Hematopoietic multipotent progenitor cell treated with erythropoietin and hydrocortisone succinate and interleukin-3 and kit ligand, for 6 days (in vitro differentiated cells): ENCODE measurements at regions not wholly inside any gene's neighbourhood (a gene's known extent, or its start where the extent isn't known, plus 50 kb on each side); places are given as distances from the start of the nearest gene placed in this dataset.

Experiments
- DNase-seq: peaks from one replicate; pipeline ENCODE4 v3.0.0-alpha.2; 2015

GRCh38 chr20:11190741-11191140 is 516.9 kb upstream of the JAG1 start:
- no peak for DNase-seq

GRCh38 chr20:11192106-11192505 is 518.3 kb upstream of the JAG1 start:
- DNase-seq = no peak

- DNase-seq = peak; percentile 15
Observed at GRCh38 chr20:11193241-11193640, 519.4 kb upstream of the JAG1 start.

- no peak for DNase-seq
Observed at GRCh38 chr20:11195169-11195568, 521.4 kb upstream of the JAG1 start.

- no peak for DNase-seq
Observed at GRCh38 chr20:11195899-11196558, 522.2 kb upstream of the JAG1 start.

GRCh38 chr20:11197851-11198250 is 524.1 kb upstream of the JAG1 start:
- no peak for DNase-seq

- DNase-seq = no peak
Observed at GRCh38 chr20:11200423-11200822, 526.6 kb upstream of the JAG1 start.

GRCh38 chr20:11204926-11205768 is 531.3 kb upstream of the JAG1 start:
- peak; percentile 86 for DNase-seq

GRCh38 chr20:11205769-11206362 is 532.1 kb upstream of the JAG1 start:
- no peak for DNase-seq

GRCh38 chr20:11207749-11208502 is 534.1 kb upstream of the JAG1 start:
- no peak for DNase-seq

- no peak for DNase-seq
Observed at GRCh38 chr20:11210611-11211010, 536.8 kb upstream of the JAG1 start.

GRCh38 chr20:11212272-11212671 is 538.5 kb upstream of the JAG1 start:
- DNase-seq = no peak

GRCh38 chr20:11212902-11213301 is 539.1 kb upstream of the JAG1 start:
- DNase-seq = no peak

GRCh38 chr20:11214256-11214840 is 540.5 kb upstream of the JAG1 start:
- DNase-seq = no peak

- DNase-seq = no peak
Observed at GRCh38 chr20:11216451-11217314, 542.9 kb upstream of the JAG1 start.

- peak; percentile 10 for DNase-seq
Observed at GRCh38 chr20:11217326-11218172, 543.8 kb upstream of the JAG1 start.

GRCh38 chr20:11218173-11218680 is 544.4 kb upstream of the JAG1 start:
- DNase-seq = no peak

- no peak for DNase-seq
Observed at GRCh38 chr20:11219192-11219591, 545.4 kb upstream of the JAG1 start.

GRCh38 chr20:11221046-11221445 is 547.2 kb upstream of the JAG1 start:
- DNase-seq = no peak

- no peak for DNase-seq
Observed at GRCh38 chr20:11222243-11222642, 548.4 kb upstream of the JAG1 start.

GRCh38 chr20:11227602-11228001 is 553.8 kb upstream of the JAG1 start:
- DNase-seq = no peak
